Neural progenitor cell (in vitro differentiated cells): ENCODE measurements at regions not wholly inside any gene's neighbourhood (a gene's known extent, or its start where the extent isn't known, plus 50 kb on each side); places are given as distances from the start of the nearest gene placed in this dataset.

Source experiments
- DNase-seq: peaks from one replicate; pipeline ENCODE4 v3.0.0-alpha.2; 2016; ENCODE audit warnings: low spot score
- H2AFZ ChIP-seq: fragments of 200-600 bp; sonication (generic); replicated peaks from 2 replicates; pipeline ENCODE4 v1.6.1; 2016; ENCODE audit warnings: antibody characterized with exemption
- H3F3A ChIP-seq: fragments of 200-600 bp; sonication (generic); 2 replicates; pipeline ENCODE4 v1.6.1; 2016; ENCODE audit warnings: antibody characterized with exemption, low read depth
- H3K27ac ChIP-seq: fragments of 200-600 bp; sonication (generic); 2 replicates; pipeline ENCODE4 v1.5.1; 2016; ENCODE audit warnings: mild to moderate bottlenecking
- H3K27me3 ChIP-seq: fragments of 200-600 bp; sonication (generic); 2 replicates; pipeline ENCODE4 v1.6.1; 2016; ENCODE audit warnings: mild to moderate bottlenecking, moderate library complexity
- H3K36me3 ChIP-seq: fragments of 200-600 bp; sonication (generic); 2 replicates; pipeline ENCODE4 v1.5.1; 2016
- H3K4me1 ChIP-seq: fragments of 200-600 bp; sonication (generic); 2 replicates; pipeline ENCODE4 v1.6.1; 2016; ENCODE audit warnings: mixed run types
- H3K4me2 ChIP-seq: fragments of 200-600 bp; sonication (generic); 2 replicates; pipeline ENCODE4 v1.6.1; 2016
- H3K4me3 ChIP-seq: fragments of 200-600 bp; sonication (generic); 2 replicates; pipeline ENCODE4 v1.5.1; 2016
- H3K79me2 ChIP-seq: fragments of 200-600 bp; sonication (generic); 2 replicates; pipeline ENCODE4 v1.6.1; 2016; ENCODE audit warnings: low read depth
- H3K9ac ChIP-seq: fragments of 200-600 bp; sonication (generic); 2 replicates; pipeline ENCODE4 v1.6.1; 2016
- H3K9me3 ChIP-seq: fragments of 200-600 bp; sonication (generic); 2 replicates; pipeline ENCODE4 v1.5.1; 2016; ENCODE audit warnings: low read depth
- H4K20me1 ChIP-seq: fragments of 200-600 bp; sonication (generic); 2 replicates; pipeline ENCODE4 v1.6.1; 2016; ENCODE audit warnings: low read depth
- H3K27ac Mint-ChIP-seq: 3 replicates; pipeline ENCODE4 v1.8.0; 2021; ENCODE audit warnings: mixed read lengths
- H3K27me3 Mint-ChIP-seq: 2 replicates; pipeline ENCODE4 v1.8.0; 2022; ENCODE audit warnings: low read depth, mild to moderate bottlenecking, inconsistent platforms, moderate library complexity, mixed read lengths; ENCODE audit not compliant: insufficient read depth
- H3K36me3 Mint-ChIP-seq: 3 replicates; pipeline ENCODE4 v1.8.0; 2021; ENCODE audit warnings: mixed read lengths
- H3K4me1 Mint-ChIP-seq: 3 replicates; pipeline ENCODE4 v1.8.0; 2021; ENCODE audit warnings: mixed read lengths
- H3K4me3 Mint-ChIP-seq: 3 replicates; pipeline ENCODE4 v1.8.0; 2021; ENCODE audit warnings: mild to moderate bottlenecking, moderate library complexity, mixed read lengths
- H3K9me3 Mint-ChIP-seq: 3 replicates; pipeline ENCODE4 v1.8.0; 2020; ENCODE audit warnings: mixed read lengths
- CTCF ChIP-seq: fragments of 200-600 bp; sonication (generic); IDR thresholded peaks from 2 replicates; pipeline ENCODE4 v1.5.1; 2017; ENCODE audit warnings: antibody characterized with exemption, mild to moderate bottlenecking
- EZH2 ChIP-seq: fragments of 200-600 bp; sonication (generic); IDR thresholded peaks from 2 replicates; pipeline ENCODE4 v1.6.1; 2017; ENCODE audit warnings: antibody characterized with exemption, mild to moderate bottlenecking, moderate library complexity
- EZH2phosphoT487 ChIP-seq: fragments of 200-600 bp; sonication (generic); IDR thresholded peaks from 2 replicates; pipeline ENCODE4 v1.6.1; 2017; ENCODE audit warnings: antibody characterized with exemption

GRCh38 chr6:113491376-113491775 is 365.8 kb upstream of the MARCKS start:
- no peaks in the 10 kb centered on the region for H3K36me3 Mint-ChIP-seq
- H3K4me1 ChIP-seq: peaks cover 8% of the 10 kb centered on the region
- no peaks in the 10 kb centered on the region for H3K27me3 ChIP-seq
- no peaks in the 10 kb centered on the region for H3K27me3 Mint-ChIP-seq
- H3K9me3 ChIP-seq: no peaks in the 10 kb centered on the region
- no peaks in the 10 kb centered on the region for H4K20me1 ChIP-seq
- no peaks in the 10 kb centered on the region for H3K36me3 ChIP-seq
- H3K4me3 Mint-ChIP-seq: no peak overlapping the region
- H3K9ac ChIP-seq: no peak overlapping the region
- no peak for TF ChIP-seq EZH2
- no peak for TF ChIP-seq EZH2phosphoT487
- TF ChIP-seq CTCF: no peak
- no peaks in the 10 kb centered on the region for H3F3A ChIP-seq
- H3K27ac ChIP-seq: no peak overlapping the region
- H3K4me1 Mint-ChIP-seq: no peaks in the 10 kb centered on the region
- H3K4me2 ChIP-seq: no peak overlapping the region
- no peak overlapping the region for H2AFZ ChIP-seq
- no peak overlapping the region for H3K27ac Mint-ChIP-seq
- no peak for DNase-seq
- no peaks in the 10 kb centered on the region for H3K79me2 ChIP-seq
- H3K9me3 Mint-ChIP-seq: no peaks in the 10 kb centered on the region
- H3K4me3 ChIP-seq: no peak overlapping the region

- Mint-ChIP-seq H3K9me3 (no peaks in the 10 kb centered on the region), H3K4me3 (no peak overlapping the region), H3K27ac (no peak overlapping the region), H3K4me1 (peaks cover 2% of the 10 kb centered on the region), H3K36me3 (no peaks in the 10 kb centered on the region), H3K27me3 (peaks cover 3% of the 10 kb centered on the region)
- Histone ChIP-seq H3K79me2 (no peaks in the 10 kb centered on the region), H3K36me3 (no peaks in the 10 kb centered on the region), H3K9ac (no peak overlapping the region), H3K4me2 (no peak overlapping the region), H4K20me1 (no peaks in the 10 kb centered on the region), H3K4me3 (no peak overlapping the region), H3K27ac (no peak overlapping the region), H3K9me3 (no peaks in the 10 kb centered on the region), H3K27me3 (no peaks in the 10 kb centered on the region), H2AFZ (no peak overlapping the region), H3K4me1 (peaks cover 12% of the 10 kb centered on the region), H3F3A (no peaks in the 10 kb centered on the region)
- no peak for TF ChIP-seq EZH2phosphoT487
- no peak for TF ChIP-seq CTCF
- TF ChIP-seq EZH2: no peak
- DNase-seq: no peak
Observed at GRCh38 chr6:113493991-113494390, 363.2 kb upstream of the MARCKS start.

- DNase-seq: no peak
- Histone ChIP-seq H4K20me1 (no peaks in the 10 kb centered on the region), H3K4me2 (no peak overlapping the region), H3F3A (no peaks in the 10 kb centered on the region), H3K79me2 (no peaks in the 10 kb centered on the region), H3K27ac (no peak overlapping the region), H3K36me3 (no peaks in the 10 kb centered on the region), H2AFZ (no peak overlapping the region), H3K27me3 (no peaks in the 10 kb centered on the region), H3K4me3 (no peak overlapping the region), H3K9me3 (no peaks in the 10 kb centered on the region), H3K4me1 (peaks cover 8% of the 10 kb centered on the region), H3K9ac (no peak overlapping the region)
- Mint-ChIP-seq H3K27ac (no peak overlapping the region), H3K4me1 (peaks cover 2% of the 10 kb centered on the region), H3K27me3 (peaks cover 3% of the 10 kb centered on the region), H3K36me3 (no peaks in the 10 kb centered on the region), H3K9me3 (no peaks in the 10 kb centered on the region), H3K4me3 (no peak overlapping the region)
- no peak for TF ChIP-seq CTCF
- TF ChIP-seq EZH2phosphoT487: no peak
- TF ChIP-seq EZH2: no peak
Observed at GRCh38 chr6:113495521-113495920, 361.6 kb upstream of the MARCKS start.
